ENCODE measurements at regions not wholly inside any gene's neighbourhood (a gene's known extent, or its start where the extent isn't known, plus 50 kb on each side); places are given as distances from the start of the nearest gene placed in this dataset.

DNA sequence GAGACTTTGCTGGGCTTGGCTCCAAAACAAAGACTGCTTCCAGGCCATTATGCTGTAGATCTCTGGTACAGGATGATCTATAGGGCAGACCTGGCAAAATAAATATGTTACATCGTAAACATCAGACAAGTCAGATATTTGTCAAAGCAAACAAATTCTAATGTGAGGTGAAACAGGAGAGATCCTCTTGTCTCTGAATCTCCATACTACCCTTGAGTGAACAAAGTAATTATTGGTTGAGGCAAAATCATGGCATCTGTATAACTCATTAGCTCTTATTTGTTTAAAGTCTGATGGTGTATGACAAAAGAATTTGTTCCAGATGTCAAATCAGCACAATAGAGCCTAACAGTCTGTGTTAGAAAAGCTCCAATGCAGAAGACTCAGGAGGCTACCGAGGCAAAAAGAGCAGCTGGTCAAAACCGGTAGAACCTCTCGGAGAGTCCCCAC lies 1291.5 kb downstream of the TYW1 start:
- Histone ChIP-seq H3K36me3 (no peaks in the 10 kb centered on the region), H3K9me3 (no peaks in the 10 kb centered on the region), H3K27me3 (no peaks in the 10 kb centered on the region), H3K4me1 (no peaks in the 10 kb centered on the region), H3K27ac (no peak overlapping the region), H3K4me3 (no peak overlapping the region)
- TF ChIP-seq EP300 (IDR thresholded peaks at IDR 0.05) (no peak), POLR2A (IDR thresholded peaks at IDR 0.05) (no peak), POLR2AphosphoS5 (IDR thresholded peaks at IDR 0.05) (no peak)
- TF ChIP-seq, protein P1, sequence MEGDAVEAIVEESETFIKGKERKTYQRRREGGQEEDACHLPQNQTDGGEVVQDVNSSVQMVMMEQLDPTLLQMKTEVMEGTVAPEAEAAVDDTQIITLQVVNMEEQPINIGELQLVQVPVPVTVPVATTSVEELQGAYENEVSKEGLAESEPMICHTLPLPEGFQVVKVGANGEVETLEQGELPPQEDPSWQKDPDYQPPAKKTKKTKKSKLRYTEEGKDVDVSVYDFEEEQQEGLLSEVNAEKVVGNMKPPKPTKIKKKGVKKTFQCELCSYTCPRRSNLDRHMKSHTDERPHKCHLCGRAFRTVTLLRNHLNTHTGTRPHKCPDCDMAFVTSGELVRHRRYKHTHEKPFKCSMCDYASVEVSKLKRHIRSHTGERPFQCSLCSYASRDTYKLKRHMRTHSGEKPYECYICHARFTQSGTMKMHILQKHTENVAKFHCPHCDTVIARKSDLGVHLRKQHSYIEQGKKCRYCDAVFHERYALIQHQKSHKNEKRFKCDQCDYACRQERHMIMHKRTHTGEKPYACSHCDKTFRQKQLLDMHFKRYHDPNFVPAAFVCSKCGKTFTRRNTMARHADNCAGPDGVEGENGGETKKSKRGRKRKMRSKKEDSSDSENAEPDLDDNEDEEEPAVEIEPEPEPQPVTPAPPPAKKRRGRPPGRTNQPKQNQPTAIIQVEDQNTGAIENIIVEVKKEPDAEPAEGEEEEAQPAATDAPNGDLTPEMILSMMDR (IDR thresholded peaks at IDR 0.05), result no peak
- WGBS, 2 donors, result 57 to 76% methylated on average over 4 of the region's 4 CpGs
- DNase-seq (no peak), ATAC-seq (ENCODE audit: low FRiP score in 2 of 2) (no peak)

DNA sequence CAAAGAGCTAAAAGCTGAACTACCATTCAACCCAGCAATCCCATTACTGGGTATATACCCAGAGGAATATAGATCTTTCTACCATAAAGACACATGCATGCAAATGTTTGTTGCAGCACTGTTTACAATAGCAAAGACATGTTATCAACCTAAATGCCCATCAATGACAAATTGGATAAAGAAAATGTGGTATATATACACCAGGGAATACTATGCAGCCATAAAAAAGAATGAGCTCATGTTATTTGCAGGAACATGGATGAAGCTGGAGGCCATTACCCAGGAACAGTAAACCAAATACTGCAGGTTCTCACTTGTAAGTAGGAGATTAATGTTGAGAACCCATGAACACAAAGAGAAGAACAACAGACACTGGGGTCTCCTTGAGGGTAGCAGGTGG lies 1295.1 kb downstream of the TYW1 start:
- Histone ChIP-seq H3K27me3 (no peaks in the 10 kb centered on the region), H3K36me3 (no peaks in the 10 kb centered on the region), H3K4me3 (no peak overlapping the region), H3K27ac (no peak overlapping the region), H3K4me1 (no peaks in the 10 kb centered on the region), H3K9me3 (no peaks in the 10 kb centered on the region)
- DNase-seq (no peak), ATAC-seq (ENCODE audit: low FRiP score in 2 of 2) (no peak)
- TF ChIP-seq EP300 (IDR thresholded peaks at IDR 0.05) (no peak), POLR2A (IDR thresholded peaks at IDR 0.05) (no peak), POLR2AphosphoS5 (IDR thresholded peaks at IDR 0.05) (no peak)
- TF ChIP-seq, protein P1 (IDR thresholded peaks at IDR 0.05), result no peak

DNA sequence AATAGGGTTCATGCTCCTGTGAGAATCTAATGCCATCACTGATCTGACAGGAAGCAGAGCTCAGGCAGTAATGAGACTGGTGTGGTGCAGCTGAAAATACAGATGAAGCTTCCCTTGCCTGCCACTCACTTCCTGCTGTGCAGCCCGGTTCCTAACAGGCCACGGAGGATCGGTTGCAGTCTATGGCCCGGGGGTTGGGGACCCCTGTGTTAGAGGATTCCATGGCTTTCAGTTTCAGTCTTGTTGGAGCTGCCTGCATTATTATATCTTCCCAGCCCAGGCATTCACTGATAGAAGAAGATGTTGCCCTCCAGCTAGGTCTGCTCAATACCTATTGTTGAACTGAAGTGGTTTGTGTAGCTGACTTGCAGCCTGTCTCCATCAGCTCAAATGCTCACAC lies 1298.8 kb downstream of the TYW1 start:
- no peaks in the 10 kb centered on the region for H3K36me3 ChIP-seq
- H3K4me1 ChIP-seq, result no peaks in the 10 kb centered on the region
- no peaks in the 10 kb centered on the region for H3K27me3 ChIP-seq
- TF ChIP-seq, protein P1 (IDR thresholded peaks at IDR 0.05), result no peak
- TF ChIP-seq POLR2AphosphoS5 (IDR thresholded peaks at IDR 0.05), result no peak
- TF ChIP-seq EP300 (IDR thresholded peaks at IDR 0.05), result no peak
- TF ChIP-seq POLR2A (IDR thresholded peaks at IDR 0.05), result no peak
- DNase-seq (no peak), ATAC-seq (ENCODE audit: low FRiP score in 2 of 2) (no peak)
- no peak overlapping the region for H3K27ac ChIP-seq
- WGBS, 2 donors, result 68% methylated on average over 4 of the region's 4 CpGs; no CpG with 5 or more reads in 1 of the 2 donors
- no peaks in the 10 kb centered on the region for H3K9me3 ChIP-seq
- H3K4me3 ChIP-seq, result no peak overlapping the region

DNA sequence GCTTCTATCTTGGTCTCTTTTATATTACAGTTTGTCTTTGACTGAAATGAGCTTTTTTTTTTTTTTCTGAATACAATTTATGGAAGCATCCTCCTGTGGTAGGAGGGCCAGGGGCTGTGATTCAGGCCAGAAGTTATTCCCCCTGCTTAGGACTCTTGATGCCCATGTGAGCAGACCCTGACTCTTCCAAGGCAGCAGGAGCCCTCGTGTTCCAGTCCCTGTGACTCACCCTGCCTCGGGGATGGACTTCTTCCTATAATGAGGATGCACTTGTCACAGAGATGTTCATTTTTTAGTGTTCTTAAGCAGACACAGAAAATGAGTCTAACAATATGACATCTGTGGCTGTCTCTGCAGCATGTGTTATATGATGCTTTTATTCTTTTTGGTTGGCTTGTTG lies 1293.7 kb upstream of the AUTS2 start:
- H3K27ac ChIP-seq, result no peak overlapping the region
- TF ChIP-seq, protein P1 (IDR thresholded peaks at IDR 0.05), result no peak
- no peak for TF ChIP-seq POLR2AphosphoS5 (IDR thresholded peaks at IDR 0.05)
- TF ChIP-seq POLR2A (IDR thresholded peaks at IDR 0.05), result no peak
- no peak for TF ChIP-seq EP300 (IDR thresholded peaks at IDR 0.05)
- 72 to 84% methylated on average over 2 of the region's 2 CpGs for WGBS, 2 donors
- H3K9me3 ChIP-seq, result peaks cover 0 to 4% (median 0%) of the 10 kb centered on the region in 4 donors
- DNase-seq (no peak), ATAC-seq (ENCODE audit: low FRiP score in 2 of 2) (no peak)
- H3K4me1 ChIP-seq, result no peaks in the 10 kb centered on the region
- no peak overlapping the region for H3K4me3 ChIP-seq
- H3K27me3 ChIP-seq, result no peaks in the 10 kb centered on the region
- H3K36me3 ChIP-seq, result no peaks in the 10 kb centered on the region

DNA sequence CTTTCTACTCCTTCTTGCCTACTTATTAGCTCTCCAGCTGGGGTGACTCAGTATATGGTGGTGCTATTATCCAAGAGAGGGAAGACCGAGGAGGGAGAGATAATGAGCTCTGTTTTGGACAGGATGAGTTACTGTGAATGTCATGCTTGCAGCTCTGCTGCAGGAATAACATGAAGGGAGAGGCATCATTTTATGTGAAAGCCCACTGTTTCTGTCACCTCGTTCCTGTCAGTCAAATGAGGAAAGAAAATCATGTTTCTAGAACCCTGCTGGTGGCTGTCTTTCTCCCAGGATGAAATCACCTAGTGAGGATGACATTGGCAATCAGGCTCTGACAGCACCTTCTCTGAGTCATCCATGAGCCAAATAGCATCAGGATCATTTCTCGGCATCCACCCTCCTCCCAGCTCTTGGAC lies 1291.6 kb upstream of the AUTS2 start:
- H3K4me3 ChIP-seq, result no peak overlapping the region
- no peak for ATAC-seq (ENCODE audit: low FRiP score in 2 of 2)
- no peaks in the 10 kb centered on the region for H3K27me3 ChIP-seq
- TF ChIP-seq, protein P1 (IDR thresholded peaks at IDR 0.05), result no peak
- no peak for TF ChIP-seq EP300 (IDR thresholded peaks at IDR 0.05)
- no peak for TF ChIP-seq POLR2A (IDR thresholded peaks at IDR 0.05)
- no peak for TF ChIP-seq POLR2AphosphoS5 (IDR thresholded peaks at IDR 0.05)
- no peak overlapping the region for H3K27ac ChIP-seq
- peaks cover 0 to 5% (median 2%) of the 10 kb centered on the region in 4 donors for H3K9me3 ChIP-seq
- H3K4me1 ChIP-seq, result no peaks in the 10 kb centered on the region
- no peak for DNase-seq
- 67 to 77% methylated on average over 3 of the region's 3 CpGs for WGBS, 2 donors
- H3K36me3 ChIP-seq, result no peaks in the 10 kb centered on the region
